Esophagus squamous epithelium (tissue), 5 donors: ENCODE measurements at regions not wholly inside any gene's neighbourhood (a gene's known extent, or its start where the extent isn't known, plus 50 kb on each side); places are given as distances from the start of the nearest gene placed in this dataset.

Experiments
- DNase-seq: peaks from one replicate; lab custom pipeline; 2025; lab: John Stamatoyannopoulos, UW
- H3K27ac ChIP-seq, 4 donors: fragments of 200-600 bp; sonication (generic); one replicate each; pipeline ENCODE4 v1.5.1; 2016 to 2019; ENCODE audit warnings: mild to moderate bottlenecking in 1 of 4
- H3K27me3 ChIP-seq, 4 donors: fragments of 200-600 bp; sonication (generic); 1 replicate in 3 of 4; 2 replicates in 1 of 4; pipeline versions ENCODE4 v1.5.1 to v1.6.0; 2017 to 2021; ENCODE audit warnings: antibody characterized with exemption in 1 of 4
- H3K36me3 ChIP-seq, 3 donors: fragments of 200-600 bp; sonication (generic); one replicate each; pipeline ENCODE4 v1.5.1; 2016 to 2019
- H3K4me1 ChIP-seq, 3 donors: fragments of 200-600 bp; sonication (generic); one replicate each; pipeline ENCODE4 v1.5.1; 2017 to 2019
- H3K4me3 ChIP-seq, 4 donors: fragments of 200-600 bp; sonication (generic); 1 replicate in 3 of 4; 2 replicates in 1 of 4; pipeline ENCODE4 v1.5.1; 2016 to 2019; ENCODE audit warnings: mild to moderate bottlenecking in 2 of 4, moderate library complexity in 1 of 4
- H3K9me3 ChIP-seq, 3 donors: fragments of 200-600 bp; sonication (generic); one replicate each; pipeline ENCODE4 v1.5.1; 2016 to 2019
- POLR2A ChIP-seq, 4 donors: fragments of 450-650 bp; IDR thresholded peaks; one replicate each; pipeline ENCODE4 v1.6.1; 2017; ENCODE audit warnings: antibody characterized with exemption in 4 of 4, mild to moderate bottlenecking in 4 of 4, moderate library complexity in 3 of 4
- WGBS, 2 donors: methylation state at CpG; one replicate each; pipeline ENCODE4 v1.1.5; 2018; 5-methylcytosine and 5-hydroxymethylcytosine counted together
- intact Hi-C: fragments of 100-400 bp; cut with DNase I; formaldehyde crosslinking; loops from one replicate; pipeline ENCODE4 v1.15.0; 2022
- TF ChIP-seq, protein P1 (sequence below), 6 experiments: fragments of 450-650 bp in 4 of 6; fragments of 200-600 bp in 2 of 6; sonication (generic) in 2 of 6; IDR thresholded peaks; one replicate each; pipeline ENCODE4 v1.5.1; 2016 to 2019; ENCODE audit warnings: antibody characterized with exemption in 6 of 6, mild to moderate bottlenecking in 4 of 6, moderate library complexity in 4 of 6
- donor health status: DM: yes; HTN: yes; CAD: no.

- WGBS, 2 donors: 79 to 80% methylated on average over 3 of the region's 3 CpGs
- Histone ChIP-seq H3K4me1 (no peaks in the 10 kb centered on the region), H3K36me3 (no peaks in the 10 kb centered on the region), H3K27me3 (no peaks in the 10 kb centered on the region), H3K27ac (no peak overlapping the region), H3K4me3 (no peak overlapping the region), H3K9me3 (no peaks in the 10 kb centered on the region)
- intact Hi-C loops: no loop called here
- TF ChIP-seq POLR2A (IDR thresholded peaks at IDR 0.05): no peak
- TF ChIP-seq, protein P1, sequence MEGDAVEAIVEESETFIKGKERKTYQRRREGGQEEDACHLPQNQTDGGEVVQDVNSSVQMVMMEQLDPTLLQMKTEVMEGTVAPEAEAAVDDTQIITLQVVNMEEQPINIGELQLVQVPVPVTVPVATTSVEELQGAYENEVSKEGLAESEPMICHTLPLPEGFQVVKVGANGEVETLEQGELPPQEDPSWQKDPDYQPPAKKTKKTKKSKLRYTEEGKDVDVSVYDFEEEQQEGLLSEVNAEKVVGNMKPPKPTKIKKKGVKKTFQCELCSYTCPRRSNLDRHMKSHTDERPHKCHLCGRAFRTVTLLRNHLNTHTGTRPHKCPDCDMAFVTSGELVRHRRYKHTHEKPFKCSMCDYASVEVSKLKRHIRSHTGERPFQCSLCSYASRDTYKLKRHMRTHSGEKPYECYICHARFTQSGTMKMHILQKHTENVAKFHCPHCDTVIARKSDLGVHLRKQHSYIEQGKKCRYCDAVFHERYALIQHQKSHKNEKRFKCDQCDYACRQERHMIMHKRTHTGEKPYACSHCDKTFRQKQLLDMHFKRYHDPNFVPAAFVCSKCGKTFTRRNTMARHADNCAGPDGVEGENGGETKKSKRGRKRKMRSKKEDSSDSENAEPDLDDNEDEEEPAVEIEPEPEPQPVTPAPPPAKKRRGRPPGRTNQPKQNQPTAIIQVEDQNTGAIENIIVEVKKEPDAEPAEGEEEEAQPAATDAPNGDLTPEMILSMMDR (IDR thresholded peaks at IDR 0.05): no peak
- DNase-seq: no peak
Measured at GRCh38 chr12:42976122-42976521, 386.6 kb upstream of the PRICKLE1 start.

DNA sequence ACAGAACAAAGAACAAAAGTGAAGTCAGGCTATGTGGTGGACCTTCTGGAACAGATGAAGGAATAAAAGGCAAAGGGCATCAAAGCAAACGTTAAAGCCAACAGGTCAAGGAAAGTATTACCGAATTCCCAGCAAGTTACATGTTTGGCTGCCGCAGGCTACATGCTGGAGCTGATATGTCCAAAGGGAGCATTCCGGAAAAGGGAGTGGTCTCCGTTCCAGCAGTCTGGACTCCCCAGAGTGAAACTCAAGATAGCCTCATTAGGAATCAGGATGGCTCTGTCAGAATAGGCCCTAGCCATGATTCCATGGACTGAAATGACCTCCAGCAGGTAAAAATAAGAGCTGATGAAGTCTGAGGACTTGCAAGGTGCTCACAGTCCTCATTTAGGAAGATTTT is 379.8 kb upstream of the PRICKLE1 start:
- no peaks in the 10 kb centered on the region for H3K9me3 ChIP-seq
- H3K36me3 ChIP-seq: no peaks in the 10 kb centered on the region
- intact Hi-C loops: no loop called here
- WGBS, 2 donors: 64 to 81% methylated on average over 5 of the region's 5 CpGs
- H3K4me3 ChIP-seq: no peak overlapping the region
- H3K4me1 ChIP-seq: no peaks in the 10 kb centered on the region
- DNase-seq: no peak
- no peaks in the 10 kb centered on the region for H3K27me3 ChIP-seq
- no peak overlapping the region for H3K27ac ChIP-seq
- TF ChIP-seq, protein P1 (IDR thresholded peaks at IDR 0.05): no peak
- TF ChIP-seq POLR2A (IDR thresholded peaks at IDR 0.05): no peak

- Histone ChIP-seq H3K27ac (no peak overlapping the region), H3K9me3 (no peaks in the 10 kb centered on the region), H3K27me3 (no peaks in the 10 kb centered on the region), H3K36me3 (no peaks in the 10 kb centered on the region), H3K4me3 (no peak overlapping the region), H3K4me1 (no peaks in the 10 kb centered on the region)
- TF ChIP-seq, protein P1 (IDR thresholded peaks at IDR 0.05): no peak
- no peak for TF ChIP-seq POLR2A (IDR thresholded peaks at IDR 0.05)
- no peak for DNase-seq
- 67 to 92% methylated on average over 1 of the region's 1 CpG for WGBS, 2 donors
- intact Hi-C loops: no loop called here
Measured at GRCh38 chr12:42968426-42968825, 378.9 kb upstream of the PRICKLE1 start.

DNA sequence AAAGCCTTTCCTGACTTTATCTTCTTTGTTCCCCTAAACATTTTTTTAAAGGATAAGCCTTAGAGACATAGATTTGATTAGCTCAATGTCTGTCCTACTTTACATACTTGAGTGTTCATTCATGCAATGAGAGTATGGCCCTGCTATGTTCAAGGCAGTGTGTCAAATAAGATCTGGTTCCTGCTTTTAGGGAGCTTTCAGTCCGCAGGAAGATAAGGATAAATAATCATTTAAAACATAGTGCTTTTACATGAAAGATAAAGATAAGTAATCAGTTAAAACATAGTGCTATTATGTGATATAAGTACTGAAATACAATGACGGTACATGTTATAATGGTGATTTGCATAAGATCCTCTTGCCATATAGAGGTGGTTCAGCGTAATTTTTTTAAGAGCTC is 378.3 kb upstream of the PRICKLE1 start:
- TF ChIP-seq, protein P1 (IDR thresholded peaks at IDR 0.05): no peak
- TF ChIP-seq POLR2A (IDR thresholded peaks at IDR 0.05): no peak
- Histone ChIP-seq H3K36me3 (no peaks in the 10 kb centered on the region), H3K4me1 (no peaks in the 10 kb centered on the region), H3K4me3 (no peak overlapping the region), H3K27ac (no peak overlapping the region), H3K9me3 (no peaks in the 10 kb centered on the region), H3K27me3 (no peaks in the 10 kb centered on the region)
- 82 to 90% methylated on average over 3 of the region's 3 CpGs for WGBS, 2 donors
- intact Hi-C loops: no loop called here
- no peak for DNase-seq

- WGBS, 2 donors: 63 to 69% methylated on average over 3 of the region's 3 CpGs
- TF ChIP-seq POLR2A (IDR thresholded peaks at IDR 0.05): no peak
- TF ChIP-seq, protein P1 (IDR thresholded peaks at IDR 0.05): no peak
- no peak for DNase-seq
Measured at GRCh38 chr12:42963988-42964387, 374.4 kb upstream of the PRICKLE1 start.

More at GRCh38 chr12:42963988-42964387, 374.4 kb upstream of the PRICKLE1 start:
- Histone ChIP-seq H3K27me3 (no peaks in the 10 kb centered on the region), H3K4me3 (no peak overlapping the region), H3K4me1 (peaks cover 0 to 20% (median 9%) of the 10 kb centered on the region in 3 donors), H3K36me3 (no peaks in the 10 kb centered on the region), H3K9me3 (no peaks in the 10 kb centered on the region), H3K27ac (no peak overlapping the region)
- intact Hi-C loops: no loop called here
